Naive thymus-derived CD4-positive, alpha-beta T cell (primary cell): ENCODE measurements at regions not wholly inside any gene's neighbourhood (a gene's known extent, or its start where the extent isn't known, plus 50 kb on each side); places are given as distances from the start of the nearest gene placed in this dataset.
"Not testable (repeated sequence)": the region's sequence is repeated elsewhere in the genome, so short reads cannot be mapped to it uniquely, and the experiment has no call there.

Experiments
- ATAC-seq: fragments of 150-1000 bp; cut with Tn5 transposase; 2 replicates; pipeline ENCODE4 v1.10.0; 2021; ENCODE audit warnings: mild to moderate bottlenecking, moderate library complexity
- CTCF ChIA-PET: fragments of 350-600 bp; sonication (Branson Sonifier 250); formaldehyde crosslinking; loops from one replicate; lab custom pipeline; 2021; ENCODE audit warnings: antibody characterized with exemption; lab: Charles Lee
- POLR2A ChIA-PET: fragments of 350-600 bp; sonication (Branson Sonifier 250); formaldehyde crosslinking; loops from one replicate; lab custom pipeline; 2021; ENCODE audit warnings: antibody characterized with exemption, inconsistent platforms; lab: Charles Lee
- DNase-seq, 9 donors: peaks; one replicate each; pipeline versions ENCODE4 v3.0.0 to v3.0.0-alpha.2; 2020 to 2022; ENCODE audit warnings: mixed read lengths in 1 of 9
- H3K27ac ChIP-seq: one replicate; pipeline ENCODE4 v1.7.0; 2013; ENCODE audit warnings: mild to moderate bottlenecking, low read depth, low read length, moderate library complexity
- H3K27me3 ChIP-seq, 2 donors: one replicate each; pipeline ENCODE4 v1.7.0; 2013; ENCODE audit warnings: low read length in 2 of 2, mild to moderate bottlenecking in 2 of 2, moderate library complexity in 2 of 2; ENCODE audit not compliant: control insufficient read depth in 2 of 2, insufficient read depth in 2 of 2
- H3K36me3 ChIP-seq, 3 experiments: 1 replicate in 2 of 3; 2 replicates in 1 of 3; pipeline ENCODE4 v1.7.0; 2013; ENCODE audit warnings: low read length in 3 of 3, mild to moderate bottlenecking in 3 of 3, moderate library complexity in 1 of 3; ENCODE audit not compliant: insufficient read depth in 3 of 3, control insufficient read depth in 2 of 3
- H3K4me1 ChIP-seq, 2 donors: one replicate each; pipeline ENCODE4 v1.7.0; 2013; ENCODE audit warnings: low read length in 2 of 2, mild to moderate bottlenecking in 2 of 2, moderate library complexity in 1 of 2; ENCODE audit not compliant: control insufficient read depth in 2 of 2, insufficient read depth in 2 of 2
- H3K4me3 ChIP-seq: 2 replicates; pipeline ENCODE4 v1.7.0; 2013; ENCODE audit warnings: mild to moderate bottlenecking, low read length
- H3K9me3 ChIP-seq, 3 experiments: 1 replicate in 2 of 3; 2 replicates in 1 of 3; pipeline ENCODE4 v1.7.0; 2013; ENCODE audit warnings: low read length in 3 of 3; ENCODE audit not compliant: control insufficient read depth in 2 of 3
- H3K27ac Mint-ChIP-seq, 9 donors: one replicate each; pipeline ENCODE4 v1.8.0; 2020 to 2022; ENCODE audit warnings: mixed read lengths in 9 of 9, mild to moderate bottlenecking in 8 of 9, moderate library complexity in 5 of 9, inconsistent platforms in 2 of 9
- H3K27me3 Mint-ChIP-seq, 5 donors: one replicate each; pipeline ENCODE4 v1.8.0; 2021 to 2022; ENCODE audit warnings: mixed read lengths in 5 of 5, mild to moderate bottlenecking in 1 of 5
- H3K36me3 Mint-ChIP-seq, 5 donors: one replicate each; pipeline ENCODE4 v1.8.0; 2020 to 2022; ENCODE audit warnings: mixed read lengths in 5 of 5, mild to moderate bottlenecking in 3 of 5, inconsistent platforms in 1 of 5
- H3K4me1 Mint-ChIP-seq, 7 donors: one replicate each; pipeline ENCODE4 v1.8.0; 2020 to 2022; ENCODE audit warnings: mixed read lengths in 7 of 7, mild to moderate bottlenecking in 3 of 7, inconsistent platforms in 1 of 7
- H3K4me3 Mint-ChIP-seq, 10 donors: one replicate each; pipeline ENCODE4 v1.8.0; 2020 to 2022; ENCODE audit warnings: mild to moderate bottlenecking in 10 of 10, mixed read lengths in 10 of 10, moderate library complexity in 6 of 10, inconsistent platforms in 2 of 10
- H3K9me3 Mint-ChIP-seq, 11 donors: one replicate each; pipeline ENCODE4 v1.8.0; 2020 to 2022; ENCODE audit warnings: mixed read lengths in 11 of 11, mild to moderate bottlenecking in 4 of 11, inconsistent platforms in 1 of 11, moderate library complexity in 1 of 11
- intact Hi-C, 2 donors: fragments of 100-400 bp; cut with micrococcal nuclease; formaldehyde crosslinking; loops; one replicate each; pipeline ENCODE4 v1.15.1; 2023

DNA sequence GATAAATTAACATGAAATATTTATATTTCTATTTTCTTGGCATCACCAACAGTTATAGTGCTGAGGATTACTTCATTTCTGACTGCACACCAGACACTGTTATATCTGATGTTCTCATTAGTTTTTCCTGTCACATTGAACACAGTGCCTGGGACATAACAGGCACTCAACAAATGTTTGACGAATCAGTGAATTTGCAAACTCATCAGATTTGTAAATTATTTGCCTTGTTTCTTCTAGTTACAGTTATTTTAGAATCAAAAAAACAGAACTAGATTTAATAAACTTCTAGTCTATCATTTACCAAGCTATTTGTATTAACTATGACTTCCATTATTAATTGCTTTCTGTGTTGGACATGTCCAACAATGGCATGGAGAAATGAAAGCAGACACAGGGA, 483.3 kb downstream of the KLHL13 start:
- ATAC-seq: no peak
- DNase-seq: no peak
- Histone ChIP-seq H3K27me3 (no peaks in the 10 kb centered on the region), H3K9me3 (no peaks in the 10 kb centered on the region), H3K4me1 (no peaks in the 10 kb centered on the region), H3K27ac (no peak overlapping the region), H3K4me3 (no peak overlapping the region), H3K36me3 (no peaks in the 10 kb centered on the region)
- ChIA-PET CTCF (no interaction called here), POLR2A (no interaction called here)
- H3K9me3 Mint-ChIP-seq: no peaks in the 10 kb centered on the region
- H3K27ac Mint-ChIP-seq: no peak overlapping the region
- H3K27me3 Mint-ChIP-seq: no peaks in the 10 kb centered on the region
- no peaks in the 10 kb centered on the region for H3K36me3 Mint-ChIP-seq
- H3K4me1 Mint-ChIP-seq: no peaks in the 10 kb centered on the region
- H3K4me3 Mint-ChIP-seq: no peak overlapping the region
- intact Hi-C loops: no loop called here

DNA sequence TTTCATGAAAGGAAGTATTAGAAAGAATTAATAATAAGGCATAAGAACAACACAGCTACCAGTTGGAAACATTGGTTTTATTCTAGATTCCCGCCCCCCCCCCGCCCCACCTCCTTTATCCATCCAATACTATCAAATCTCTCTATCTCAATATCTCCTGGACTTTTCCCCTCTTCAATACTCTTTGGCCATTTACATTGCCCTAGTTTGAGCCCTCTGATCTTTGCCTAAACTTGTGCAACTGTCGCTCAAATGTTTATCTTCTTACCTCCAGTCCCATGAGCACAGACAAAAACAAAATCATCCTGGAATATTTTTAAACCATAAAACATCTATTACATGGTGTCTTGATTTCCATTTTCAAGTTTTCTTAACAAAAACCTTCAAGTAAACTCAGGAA, 488.2 kb downstream of the KLHL13 start:
- no peaks in the 10 kb centered on the region for H3K36me3 Mint-ChIP-seq
- no peak overlapping the region for H3K4me3 ChIP-seq
- intact Hi-C loops: no loop called here
- H3K36me3 ChIP-seq: no peaks in the 10 kb centered on the region
- no peak overlapping the region for H3K4me3 Mint-ChIP-seq
- H3K4me1 Mint-ChIP-seq: no peaks in the 10 kb centered on the region
- H3K9me3 ChIP-seq: no peaks in the 10 kb centered on the region
- ATAC-seq (no peak), DNase-seq (no peak)
- H3K27me3 ChIP-seq: no peaks in the 10 kb centered on the region
- peaks cover 0 to 2% (median 0%) of the 10 kb centered on the region in 11 donors for H3K9me3 Mint-ChIP-seq
- H3K4me1 ChIP-seq: no peaks in the 10 kb centered on the region
- ChIA-PET CTCF (no interaction called here), POLR2A (no interaction called here)
- no peaks in the 10 kb centered on the region for H3K27me3 Mint-ChIP-seq
- H3K27ac Mint-ChIP-seq: no peak overlapping the region
- no peak overlapping the region for H3K27ac ChIP-seq

GRCh38 chrX:117610806-117611205, 505.8 kb downstream of the KLHL13 start:
- H3K36me3 Mint-ChIP-seq: no peaks in the 10 kb centered on the region
- ATAC-seq (no peak), DNase-seq (no peak)
- no peaks in the 10 kb centered on the region for H3K27me3 Mint-ChIP-seq
- no peaks in the 10 kb centered on the region for H3K4me1 Mint-ChIP-seq
- H3K4me1 ChIP-seq: no peaks in the 10 kb centered on the region
- CTCF ChIA-PET: no interaction called here
- no peak overlapping the region for H3K4me3 Mint-ChIP-seq
- H3K36me3 ChIP-seq: no peaks in the 10 kb centered on the region
- H3K27ac Mint-ChIP-seq: no peak overlapping the region
- no peak overlapping the region for H3K27ac ChIP-seq
- intact Hi-C loops: no loop called here
- POLR2A ChIA-PET: no interaction called here
- peaks cover 0 to 8% (median 4%) of the 10 kb centered on the region in 11 donors for H3K9me3 Mint-ChIP-seq
- no peaks in the 10 kb centered on the region for H3K27me3 ChIP-seq
- no peaks in the 10 kb centered on the region for H3K9me3 ChIP-seq
- no peak overlapping the region for H3K4me3 ChIP-seq

GRCh38 chrX:117610049-117610448, 506.6 kb downstream of the KLHL13 start:
- DNase-seq (no peak), ATAC-seq (no peak)
- POLR2A ChIA-PET: no interaction called here
- no peak overlapping the region for H3K27ac ChIP-seq
- no peak overlapping the region for H3K4me3 Mint-ChIP-seq
- CTCF ChIA-PET: no interaction called here
- H3K36me3 ChIP-seq: no peaks in the 10 kb centered on the region
- intact Hi-C loops: no loop called here
- peaks cover 0 to 8% (median 4%) of the 10 kb centered on the region in 11 donors for H3K9me3 Mint-ChIP-seq
- no peaks in the 10 kb centered on the region for H3K4me1 Mint-ChIP-seq
- no peak overlapping the region for H3K27ac Mint-ChIP-seq
- no peaks in the 10 kb centered on the region for H3K27me3 Mint-ChIP-seq
- H3K4me3 ChIP-seq: no peak overlapping the region
- no peaks in the 10 kb centered on the region for H3K36me3 Mint-ChIP-seq
- no peaks in the 10 kb centered on the region for H3K27me3 ChIP-seq
- no peaks in the 10 kb centered on the region for H3K4me1 ChIP-seq
- no peaks in the 10 kb centered on the region for H3K9me3 ChIP-seq

DNA sequence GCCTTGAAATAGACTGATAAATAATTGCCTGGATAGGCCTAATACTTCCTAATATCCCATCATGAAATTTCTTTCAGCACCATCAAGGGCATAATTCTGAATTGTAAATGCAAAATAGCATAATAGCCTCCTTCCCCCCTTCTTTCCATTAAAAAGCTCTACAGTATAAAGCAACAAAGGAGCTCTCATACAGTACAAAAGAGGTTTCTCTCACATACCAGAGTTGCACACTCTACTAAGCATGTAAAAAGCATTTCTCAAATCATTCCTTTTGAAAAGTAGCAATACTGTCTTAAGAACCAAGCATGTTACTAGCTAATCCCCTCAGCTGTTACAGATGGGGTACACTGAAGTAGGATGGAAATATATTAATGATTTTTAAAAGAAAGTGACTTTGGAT, 509.0 kb downstream of the KLHL13 start:
- ChIA-PET POLR2A (no interaction called here), CTCF (no interaction called here)
- H3K9me3 ChIP-seq: no peaks in the 10 kb centered on the region
- DNase-seq: no peak
- no peak for ATAC-seq
- H3K4me1 ChIP-seq: no peaks in the 10 kb centered on the region
- no peak overlapping the region for H3K27ac ChIP-seq
- no peak overlapping the region for H3K4me3 ChIP-seq
- no peak overlapping the region for H3K27ac Mint-ChIP-seq
- intact Hi-C loops: no loop called here
- no peaks in the 10 kb centered on the region for H3K36me3 Mint-ChIP-seq
- no peaks in the 10 kb centered on the region for H3K27me3 ChIP-seq
- H3K27me3 Mint-ChIP-seq: no peaks in the 10 kb centered on the region
- peaks cover 0 to 24% (median 6%) of the 10 kb centered on the region in 11 donors for H3K9me3 Mint-ChIP-seq
- no peaks in the 10 kb centered on the region for H3K36me3 ChIP-seq
- H3K4me3 Mint-ChIP-seq: no peak overlapping the region
- H3K4me1 Mint-ChIP-seq: no peaks in the 10 kb centered on the region

DNA sequence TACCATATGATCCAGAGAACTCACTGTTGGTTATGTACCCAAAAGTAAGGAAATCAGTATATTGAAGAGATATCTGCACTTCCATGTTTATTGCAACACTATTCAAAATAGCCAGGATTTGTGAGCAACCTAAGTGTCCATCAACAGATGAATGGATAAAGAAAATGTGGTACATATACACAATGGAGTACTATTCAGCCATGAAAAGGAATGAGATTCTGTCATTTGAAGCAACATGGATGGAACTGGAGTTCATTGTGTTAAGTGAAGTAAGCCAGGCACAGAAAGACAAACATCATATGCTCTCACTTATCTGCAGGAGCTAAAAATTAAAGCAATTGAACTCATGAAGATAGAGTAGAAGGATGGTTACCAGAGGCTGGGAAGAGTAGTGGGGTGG, 510.5 kb downstream of the KLHL13 start:
- H3K9me3 ChIP-seq, H3K27ac Mint-ChIP-seq, CTCF ChIA-PET, H3K36me3 Mint-ChIP-seq, H3K4me3 Mint-ChIP-seq, H3K27ac ChIP-seq, H3K36me3 ChIP-seq, H3K4me1 ChIP-seq, POLR2A ChIA-PET, H3K27me3 Mint-ChIP-seq, ATAC-seq, intact Hi-C loops, DNase-seq, H3K4me1 Mint-ChIP-seq, H3K4me3 ChIP-seq, H3K27me3 ChIP-seq: not testable (repeated sequence)
- peaks cover 0 to 28% (median 8%) of the 10 kb centered on the region in 11 donors for H3K9me3 Mint-ChIP-seq

- no peak for DNase-seq
These were observed 546.5 kb downstream of the KLHL13 start for GRCh38 chrX:117570160-117570559.

More at GRCh38 chrX:117570160-117570559, 546.5 kb downstream of the KLHL13 start:
- Histone ChIP-seq H3K9me3 (no peaks in the 10 kb centered on the region), H3K4me1 (no peaks in the 10 kb centered on the region), H3K27me3 (no peaks in the 10 kb centered on the region), H3K27ac (no peak overlapping the region), H3K4me3 (no peak overlapping the region), H3K36me3 (no peaks in the 10 kb centered on the region)
- ATAC-seq: no peak
- POLR2A ChIA-PET: no interaction called here
- Mint-ChIP-seq H3K27ac (no peak overlapping the region), H3K9me3 (peaks cover 0 to 19% (median 8%) of the 10 kb centered on the region in 11 donors), H3K27me3 (no peaks in the 10 kb centered on the region), H3K4me3 (no peak overlapping the region), H3K4me1 (no peaks in the 10 kb centered on the region), H3K36me3 (no peaks in the 10 kb centered on the region)
- CTCF ChIA-PET: no interaction called here
- intact Hi-C loops: no loop called here
